Kidney (tissue), 13 donors: ENCODE measurements at regions not wholly inside any gene's neighbourhood (a gene's known extent, or its start where the extent isn't known, plus 50 kb on each side); places are given as distances from the start of the nearest gene placed in this dataset.

Experiments used
- DNase-seq, 5 donors: peaks; one replicate each; pipeline ENCODE4 v3.0.0-alpha.2; 2013 to 2020
- FAIRE-seq: peaks from 2 replicates; lab custom pipeline; 2012; peaks lifted over from hg19 to GRCh38; lab: Jason Lieb, UNC
- H3K27ac ChIP-seq, 2 donors: one replicate each; pipeline ENCODE4 v1.7.0; 2013; ENCODE audit warnings: low read depth in 2 of 2, low read length in 2 of 2, inconsistent platforms in 1 of 2
- H3K27me3 ChIP-seq: one replicate; pipeline ENCODE4 v1.7.1; 2013; ENCODE audit warnings: low read length, inconsistent platforms; ENCODE audit not compliant: control insufficient read depth, insufficient read depth
- H3K36me3 ChIP-seq, 3 donors: one replicate each; pipeline versions ENCODE4 v1.7.0 to v1.7.1; 2013; ENCODE audit warnings: low read length in 3 of 3, control low read depth in 1 of 3, inconsistent platforms in 1 of 3; ENCODE audit not compliant: insufficient read depth in 3 of 3, control insufficient read depth in 2 of 3
- H3K4me1 ChIP-seq, 3 donors: one replicate each; pipeline versions ENCODE4 v1.7.0 to v1.7.1; 2013; ENCODE audit warnings: low read length in 3 of 3, inconsistent platforms in 1 of 3, low read depth in 1 of 3; ENCODE audit not compliant: control insufficient read depth in 2 of 3, insufficient read depth in 2 of 3
- H3K4me3 ChIP-seq, 3 donors: one replicate each; pipeline versions ENCODE4 v1.7.0 to v1.8.1; 2013; ENCODE audit warnings: low read length in 3 of 3, control low read depth in 1 of 3, inconsistent platforms in 1 of 3
- H3K9ac ChIP-seq, 3 donors: one replicate each; pipeline versions ENCODE4 v1.7.0 to v1.7.1; 2013; ENCODE audit warnings: low read length in 3 of 3, control low read depth in 1 of 3, inconsistent platforms in 1 of 3
- H3K9me3 ChIP-seq, 3 donors: one replicate each; pipeline versions ENCODE4 v1.7.0 to v1.7.1; 2013; ENCODE audit warnings: low read length in 3 of 3, control low read depth in 1 of 3, inconsistent platforms in 1 of 3; ENCODE audit not compliant: control insufficient read depth in 2 of 3, insufficient read depth in 1 of 3
- intact Hi-C: fragments of 100-400 bp; cut with DNase I; formaldehyde crosslinking; loops from one replicate; pipeline ENCODE4 v1.11.1; 2022
- TF ChIP-seq, protein P1 (sequence below): IDR thresholded peaks from 3 replicates; pipeline ENCODE4 v1.5.1; 2012; ENCODE audit warnings: mild to moderate bottlenecking, moderate library complexity, borderline replicate concordance; ENCODE audit not compliant: insufficient read depth; ENCODE audit errors: extremely low read depth
- donor health status: control.
- donor health status: control.
- donor health status: control.
- donor health status: control.
- donor health status: control.
- donor health status: DM: yes; HTN: yes; CAD: no.
- donor health status: Normal renal cell carcinoma (clear cell type).

DNA sequence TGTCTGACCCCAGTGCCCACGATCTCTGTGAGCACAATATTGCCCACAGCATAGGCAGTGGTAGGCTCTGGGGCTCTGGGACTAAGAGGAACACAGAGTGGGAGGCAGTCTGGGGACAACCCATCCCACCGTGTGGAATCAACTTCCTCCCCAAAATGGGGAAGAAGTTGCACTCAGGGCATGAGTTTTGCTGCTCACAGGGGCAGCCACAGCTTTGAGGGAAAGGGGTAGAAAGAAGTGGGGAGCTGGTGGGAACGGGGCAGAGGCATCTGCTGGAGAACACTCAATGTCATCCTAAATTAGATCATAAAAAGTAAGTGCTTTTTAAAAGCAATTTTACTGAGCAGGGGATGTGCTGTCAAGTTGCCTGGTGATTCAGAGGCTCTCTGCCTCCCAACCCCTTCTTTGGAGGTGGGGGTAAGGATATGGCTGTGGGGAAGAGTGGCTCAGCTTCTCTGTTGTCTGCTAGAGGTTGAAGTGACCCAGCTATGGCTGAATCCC lies 233.8 kb upstream of the NCAM1 start:
- H3K4me3 ChIP-seq, result no peak overlapping the region
- TF ChIP-seq, protein P1, sequence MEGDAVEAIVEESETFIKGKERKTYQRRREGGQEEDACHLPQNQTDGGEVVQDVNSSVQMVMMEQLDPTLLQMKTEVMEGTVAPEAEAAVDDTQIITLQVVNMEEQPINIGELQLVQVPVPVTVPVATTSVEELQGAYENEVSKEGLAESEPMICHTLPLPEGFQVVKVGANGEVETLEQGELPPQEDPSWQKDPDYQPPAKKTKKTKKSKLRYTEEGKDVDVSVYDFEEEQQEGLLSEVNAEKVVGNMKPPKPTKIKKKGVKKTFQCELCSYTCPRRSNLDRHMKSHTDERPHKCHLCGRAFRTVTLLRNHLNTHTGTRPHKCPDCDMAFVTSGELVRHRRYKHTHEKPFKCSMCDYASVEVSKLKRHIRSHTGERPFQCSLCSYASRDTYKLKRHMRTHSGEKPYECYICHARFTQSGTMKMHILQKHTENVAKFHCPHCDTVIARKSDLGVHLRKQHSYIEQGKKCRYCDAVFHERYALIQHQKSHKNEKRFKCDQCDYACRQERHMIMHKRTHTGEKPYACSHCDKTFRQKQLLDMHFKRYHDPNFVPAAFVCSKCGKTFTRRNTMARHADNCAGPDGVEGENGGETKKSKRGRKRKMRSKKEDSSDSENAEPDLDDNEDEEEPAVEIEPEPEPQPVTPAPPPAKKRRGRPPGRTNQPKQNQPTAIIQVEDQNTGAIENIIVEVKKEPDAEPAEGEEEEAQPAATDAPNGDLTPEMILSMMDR, result no peak
- H3K36me3 ChIP-seq, result no peaks in the 10 kb centered on the region
- no peak overlapping the region for H3K27ac ChIP-seq
- no peaks in the 10 kb centered on the region for H3K27me3 ChIP-seq
- DNase-seq (no peak), FAIRE-seq (no peak)
- H3K4me1 ChIP-seq, result no peaks in the 10 kb centered on the region
- no peaks in the 10 kb centered on the region for H3K9me3 ChIP-seq
- H3K9ac ChIP-seq, result no peak overlapping the region
- intact Hi-C loops, result no loop called here

DNA sequence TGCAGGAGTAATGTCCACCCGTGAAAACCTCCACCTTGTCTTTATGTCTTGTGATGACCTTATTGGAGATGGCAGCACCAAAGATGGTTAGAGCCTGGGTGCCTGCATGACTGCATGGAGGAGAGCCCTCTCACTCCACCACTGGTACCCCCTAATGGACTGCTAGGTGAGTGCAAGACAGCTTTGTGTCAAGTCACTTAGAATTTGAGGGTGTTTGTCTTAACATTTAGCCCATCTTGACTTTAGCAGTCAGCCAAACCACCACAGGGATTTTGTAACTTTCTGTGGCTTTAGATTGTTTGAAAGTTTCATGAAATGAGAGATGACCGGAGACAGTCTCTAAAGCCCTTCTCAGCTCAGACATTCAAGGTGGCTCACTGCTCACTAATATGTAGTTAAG lies 232.9 kb upstream of the NCAM1 start:
- no peak overlapping the region for H3K9ac ChIP-seq
- no peaks in the 10 kb centered on the region for H3K9me3 ChIP-seq
- FAIRE-seq (no peak), DNase-seq (no peak)
- H3K27me3 ChIP-seq, result no peaks in the 10 kb centered on the region
- TF ChIP-seq, protein P1, result no peak
- no peak overlapping the region for H3K27ac ChIP-seq
- no peaks in the 10 kb centered on the region for H3K36me3 ChIP-seq
- no peak overlapping the region for H3K4me3 ChIP-seq
- no peaks in the 10 kb centered on the region for H3K4me1 ChIP-seq
- intact Hi-C loops, result no loop called here

DNA sequence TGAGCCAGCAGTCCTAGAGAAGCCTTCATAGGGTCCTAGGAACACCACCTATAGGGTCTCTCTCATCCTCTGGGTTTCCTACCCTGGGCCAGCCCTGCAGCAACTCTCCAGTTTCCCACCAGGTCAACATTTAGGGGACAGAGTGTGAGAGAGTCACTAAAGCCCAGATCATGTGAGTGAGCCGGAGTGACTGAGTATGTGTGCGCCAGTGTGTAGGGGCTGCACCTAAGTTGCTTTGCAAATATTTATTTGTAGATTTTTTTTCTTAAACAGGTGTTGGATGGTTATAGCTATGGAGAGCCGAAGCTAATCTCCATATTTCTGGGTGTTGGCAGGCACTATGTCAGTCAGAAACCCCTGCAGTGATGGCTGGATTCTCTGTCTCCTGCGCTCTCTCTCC lies 232.5 kb upstream of the NCAM1 start:
- intact Hi-C loops, result no loop called here
- H3K36me3 ChIP-seq, result no peaks in the 10 kb centered on the region
- no peak overlapping the region for H3K27ac ChIP-seq
- TF ChIP-seq, protein P1, result no peak
- no peak for DNase-seq
- H3K9ac ChIP-seq, result no peak overlapping the region
- FAIRE-seq, result no peak
- no peaks in the 10 kb centered on the region for H3K27me3 ChIP-seq
- no peaks in the 10 kb centered on the region for H3K9me3 ChIP-seq
- no peaks in the 10 kb centered on the region for H3K4me1 ChIP-seq
- no peak overlapping the region for H3K4me3 ChIP-seq

DNA sequence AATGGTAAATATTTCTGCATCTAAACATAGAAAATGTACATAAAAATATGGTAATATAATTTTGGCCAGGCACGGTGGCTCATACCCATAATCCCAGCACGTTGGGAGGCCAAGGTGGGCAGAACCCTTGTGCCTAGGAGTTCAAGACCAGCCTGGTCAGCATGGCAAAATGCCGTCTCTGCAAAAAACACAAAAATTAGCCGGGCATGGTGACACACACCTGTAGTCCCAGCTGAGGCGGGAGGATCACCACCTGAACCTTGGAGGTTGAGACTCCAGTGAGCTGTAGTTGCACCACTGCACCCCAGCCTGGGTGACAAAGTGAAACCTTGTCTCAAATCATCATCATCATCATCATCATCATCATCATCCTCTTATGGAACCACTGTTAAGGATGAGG lies 230.6 kb upstream of the NCAM1 start:
- Histone ChIP-seq H3K9me3 (no peaks in the 10 kb centered on the region), H3K36me3 (no peaks in the 10 kb centered on the region), H3K4me1 (no peaks in the 10 kb centered on the region), H3K4me3 (no peak overlapping the region), H3K9ac (no peak overlapping the region), H3K27me3 (no peaks in the 10 kb centered on the region), H3K27ac (no peak overlapping the region)
- intact Hi-C loops, result no loop called here
- FAIRE-seq, result no peak
- TF ChIP-seq, protein P1, result no peak
- no peak for DNase-seq
